IMR-90 (cell line): ENCODE measurements at regions not wholly inside any gene's neighbourhood (a gene's known extent, or its start where the extent isn't known, plus 50 kb on each side); places are given as distances from the start of the nearest gene placed in this dataset.

Experiments used
- ATAC-seq: fragments of 200-7000 bp; cut with Tn5 transposase; 2 replicates; pipeline ENCODE4 v1.9.1; 2020; ENCODE audit warnings: low read depth, mild to moderate bottlenecking, moderate library complexity
- BruUV-seq: library from RNA; stranded (reverse); fragments of 400-500 nt; replicated peaks from 2 replicates; lab custom pipeline; 2021; lab: Mats Ljungman, UMichigan
- CTCF ChIA-PET: fragments of 300-600 bp; formaldehyde crosslinking; extraction: SDS; loops from one replicate; lab custom pipeline; 2021; ENCODE audit warnings: antibody characterized with exemption; lab: Yijun Ruan, JAX
- POLR2A ChIA-PET: fragments of 300-600 bp; sonication (Branson Sonifier 250); formaldehyde crosslinking; loops from one replicate; lab custom pipeline; 2022; ENCODE audit warnings: antibody characterized with exemption; ENCODE audit not compliant: unreplicated experiment; lab: Charles Lee
- DNase-seq: peaks from one replicate; pipeline ENCODE4 v3.0.0; 2013
- H2AFZ ChIP-seq: replicated peaks from 2 replicates; pipeline ENCODE3; 2013; ENCODE audit warnings: low read length, mild to moderate bottlenecking; ENCODE audit not compliant: poor library complexity
- H2AK5ac ChIP-seq: 2 replicates; pipeline ENCODE4 v1.6.1; 2013; ENCODE audit warnings: low read depth, low read length, inconsistent platforms
- H2AK9ac ChIP-seq: replicated peaks from 2 replicates; pipeline ENCODE3; 2013; ENCODE audit warnings: mild to moderate bottlenecking, low read depth, low read length, moderate library complexity; ENCODE audit not compliant: poor library complexity
- H2BK120ac ChIP-seq: 2 replicates; pipeline ENCODE4 v1.6.1; 2013; ENCODE audit warnings: low read depth, low read length, inconsistent platforms
- H2BK15ac ChIP-seq: 3 replicates; pipeline ENCODE4 v1.6.1; 2013; ENCODE audit warnings: low read depth, low read length, inconsistent platforms
- H2BK20ac ChIP-seq: 2 replicates; pipeline ENCODE4 v1.6.1; 2013; ENCODE audit warnings: low read depth, mild to moderate bottlenecking, inconsistent platforms, low read length, moderate library complexity
- H2BK5ac ChIP-seq: 2 replicates; pipeline ENCODE4 v1.6.1; 2013; ENCODE audit warnings: mild to moderate bottlenecking, low read depth, low read length, inconsistent platforms; ENCODE audit not compliant: poor library complexity, severe bottlenecking
- H3K14ac ChIP-seq: replicated peaks from 2 replicates; pipeline ENCODE4 v1.6.1; 2013; ENCODE audit warnings: low read depth, low read length, inconsistent platforms
- H3K18ac ChIP-seq: 2 replicates; pipeline ENCODE4 v1.6.1; 2013; ENCODE audit warnings: low read depth, low read length, control low read depth
- H3K23ac ChIP-seq: 2 replicates; pipeline ENCODE4 v1.6.1; 2013; ENCODE audit warnings: low read depth, low read length, inconsistent platforms
- H3K27ac ChIP-seq: 2 replicates; pipeline ENCODE4 v1.5.1; 2013; ENCODE audit warnings: mild to moderate bottlenecking, control low read depth, low read length; ENCODE audit not compliant: insufficient read depth
- H3K27me3 ChIP-seq: 2 replicates; pipeline ENCODE4 v1.6.1; 2013; ENCODE audit warnings: low read length; ENCODE audit not compliant: control insufficient read depth, insufficient read depth
- H3K36me3 ChIP-seq: 2 replicates; pipeline ENCODE4 v1.6.1; 2013; ENCODE audit warnings: low read length, mixed read lengths; ENCODE audit not compliant: control insufficient read depth, insufficient read depth
- H3K4ac ChIP-seq: 2 replicates; pipeline ENCODE4 v1.6.1; 2013; ENCODE audit warnings: low read depth, low read length, inconsistent platforms
- H3K4me1 ChIP-seq: 2 replicates; pipeline ENCODE4 v1.6.1; 2013; ENCODE audit warnings: low read length, mixed read lengths; ENCODE audit not compliant: control insufficient read depth, insufficient read depth
- H3K4me2 ChIP-seq: 2 replicates; pipeline ENCODE4 v1.6.1; 2013; ENCODE audit warnings: low read depth, mild to moderate bottlenecking, control low read depth, low read length, moderate library complexity
- H3K4me3 ChIP-seq: 2 replicates; pipeline ENCODE4 v1.5.1; 2013; ENCODE audit warnings: low read depth, mild to moderate bottlenecking, control low read depth, low read length, moderate library complexity; ENCODE audit not compliant: insufficient read depth
- H3K56ac ChIP-seq: 2 replicates; pipeline ENCODE4 v1.6.1; 2013; ENCODE audit warnings: low read length, inconsistent platforms; ENCODE audit not compliant: insufficient read depth; ENCODE audit errors: extremely low read depth
- H3K79me1 ChIP-seq, 2 experiments: 2 replicates each; pipeline ENCODE4 v1.6.1; 2013; ENCODE audit warnings: low read length in 2 of 2, inconsistent platforms in 1 of 2, low read depth in 1 of 2
- H3K9ac ChIP-seq: 2 replicates; pipeline ENCODE4 v1.6.1; 2013; ENCODE audit warnings: low read depth, low read length, control low read depth
- H3K9me1 ChIP-seq: 2 replicates; pipeline ENCODE4 v1.6.1; 2013; ENCODE audit warnings: low read length, inconsistent platforms; ENCODE audit not compliant: insufficient read depth
- H3K9me3 ChIP-seq: 2 replicates; pipeline ENCODE4 v1.6.1; 2013; ENCODE audit warnings: low read length; ENCODE audit not compliant: control insufficient read depth, insufficient read depth
- H4K20me1 ChIP-seq: 2 replicates; pipeline ENCODE4 v1.6.1; 2013; ENCODE audit warnings: low read length, inconsistent platforms; ENCODE audit not compliant: insufficient read depth
- H4K5ac ChIP-seq: 2 replicates; pipeline ENCODE4 v1.6.1; 2013; ENCODE audit warnings: mild to moderate bottlenecking, low read depth, low read length, control low read depth
- H4K8ac ChIP-seq, 2 experiments: 2 replicates each; pipeline ENCODE4 v1.6.1; 2013; ENCODE audit warnings: low read depth in 2 of 2, low read length in 2 of 2, control low read depth in 1 of 2, inconsistent platforms in 1 of 2
- H4K91ac ChIP-seq: 2 replicates; pipeline ENCODE4 v1.6.1; 2013; ENCODE audit warnings: low read depth, low read length, inconsistent platforms; ENCODE audit not compliant: insufficient read depth
- BHLHE40 ChIP-seq: fragments of 150-350 bp; IDR thresholded peaks from 2 replicates; pipeline ENCODE4 v1.6.1; 2016; ENCODE audit warnings: mild to moderate bottlenecking, low read depth, low read length
- CEBPB ChIP-seq: IDR thresholded peaks from 2 replicates; pipeline ENCODE4 v1.6.1; 2012; ENCODE audit warnings: low read depth, low read length, improper control_type of control experiment
- CHD1 ChIP-seq: IDR thresholded peaks from 2 replicates; pipeline ENCODE4 v1.6.1; 2012; ENCODE audit warnings: low read depth, low read length, improper control_type of control experiment
- CTCF ChIP-seq: conservative IDR thresholded peaks from 2 replicates; pipeline ENCODE4 v1.5.1; 2012; ENCODE audit warnings: mild to moderate bottlenecking, low read depth, low read length, improper control_type of control experiment
- FOS ChIP-seq: fragments of 150-350 bp; IDR thresholded peaks from 2 replicates; pipeline ENCODE4 v1.6.1; 2016; ENCODE audit warnings: low read depth, low read length
- MAFK ChIP-seq: IDR thresholded peaks from 2 replicates; pipeline ENCODE4 v1.6.1; 2012; ENCODE audit warnings: low read depth, low read length, improper control_type of control experiment
- MAZ ChIP-seq: IDR thresholded peaks from 2 replicates; pipeline ENCODE4 v1.6.1; 2012; ENCODE audit warnings: low read depth, mild to moderate bottlenecking, low read length, improper control_type of control experiment, moderate library complexity, borderline replicate concordance
- MXI1 ChIP-seq: IDR thresholded peaks from 2 replicates; pipeline ENCODE4 v1.6.1; 2012; ENCODE audit warnings: low read depth, mild to moderate bottlenecking, low read length, moderate library complexity, borderline replicate concordance
- NFE2L2 ChIP-seq: fragments of 150-350 bp; IDR thresholded peaks from 2 replicates; pipeline ENCODE4 v1.6.1; 2016; ENCODE audit warnings: low read depth, mild to moderate bottlenecking, low read length
- POLR2A ChIP-seq: IDR thresholded peaks from 2 replicates; pipeline ENCODE4 v1.6.1; 2012; ENCODE audit warnings: mild to moderate bottlenecking, low read depth, low read length
- RAD21 ChIP-seq: IDR thresholded peaks from 2 replicates; pipeline ENCODE4 v1.6.1; 2012; ENCODE audit warnings: low read length, improper control_type of control experiment
- RCOR1 ChIP-seq: IDR thresholded peaks from 2 replicates; pipeline ENCODE4 v1.6.1; 2012; ENCODE audit warnings: mild to moderate bottlenecking, low read length, improper control_type of control experiment; ENCODE audit not compliant: insufficient replicate concordance
- RFX5 ChIP-seq: IDR thresholded peaks from 2 replicates; pipeline ENCODE4 v1.8.0; 2012; ENCODE audit warnings: low read depth, mild to moderate bottlenecking, low read length, moderate library complexity
- SMC3 ChIP-seq: fragments of 150-350 bp; IDR thresholded peaks from 2 replicates; pipeline ENCODE4 v1.6.1; 2016; ENCODE audit warnings: low read depth, mild to moderate bottlenecking, antibody characterized with exemption, low read length, moderate library complexity
- WGBS, 2 experiments: methylation state at CpG; one replicate each; pipeline versions ENCODE4 v1.1.5 to v1.1.7; 2013; ENCODE audit warnings: missing lambda C conversion rate in 2 of 2; ENCODE audit not compliant: insufficient read length in 1 of 2; ENCODE audit errors: extremely low coverage in 2 of 2; 5-methylcytosine and 5-hydroxymethylcytosine counted together
- dilution Hi-C: fragments of 300-500 bp; cut with HindIII; formaldehyde crosslinking; loops from one replicate; pipeline ENCODE4 v1.14.3; 2018; ENCODE audit warnings: low sequenced_read_pairs; ENCODE audit not compliant: unreplicated experiment
- in situ Hi-C: fragments of 300-500 bp; cut with MboI; formaldehyde crosslinking; loops from 3 replicates; pipeline ENCODE4 v1.14.3; 2019; ENCODE audit warnings: low sequenced_read_pairs, inconsistent platforms, mixed read lengths
- intact Hi-C: fragments of 100-400 bp; cut with micrococcal nuclease; formaldehyde crosslinking; loops from 2 replicates; pipeline ENCODE4 v1.10.0; 2022

GRCh38 chr2:168392024-168392423, 64.0 kb upstream of the CERS6 start:
- Histone ChIP-seq H4K20me1 (no peaks in the 10 kb centered on the region), H3K4me1 (no peaks in the 10 kb centered on the region), H2BK20ac (no peak overlapping the region), H2AFZ (no peak overlapping the region), H4K91ac (no peak overlapping the region), H4K8ac (no peak overlapping the region), H3K4ac (no peak overlapping the region), H3K9ac (no peak overlapping the region), H3K14ac (no peak overlapping the region), H3K79me1 (no peaks in the 10 kb centered on the region), H3K27me3 (no peaks in the 10 kb centered on the region), H2AK5ac (no peak overlapping the region), H4K5ac (no peak overlapping the region), H3K27ac (no peak overlapping the region), H3K18ac (no peak overlapping the region), H3K36me3 (no peaks in the 10 kb centered on the region), H2BK120ac (no peak overlapping the region), H2AK9ac (no peak overlapping the region), H3K9me3 (no peaks in the 10 kb centered on the region), H2BK15ac (no peak overlapping the region), H3K23ac (no peak overlapping the region), H3K56ac (no peak overlapping the region), H3K4me2 (no peak overlapping the region), H3K9me1 (no peaks in the 10 kb centered on the region), H3K4me3 (no peak overlapping the region), H2BK5ac (no peak overlapping the region)
- in situ Hi-C loops (no loop called here), intact Hi-C loops (no loop called here), dilution Hi-C loops (no loop called here)
- ChIA-PET POLR2A (no interaction called here), CTCF (no interaction called here)
- no TSS peak for BruUV-seq
- no peak for DNase-seq
- TF ChIP-seq CTCF, result no peak
- no peak for TF ChIP-seq MAFK
- TF ChIP-seq CEBPB, result no peak
- TF ChIP-seq NFE2L2, result no peak
- no peak for TF ChIP-seq RFX5
- no peak for TF ChIP-seq MAZ
- no peak for TF ChIP-seq POLR2A
- TF ChIP-seq MXI1, result no peak
- TF ChIP-seq RCOR1, result no peak
- TF ChIP-seq FOS, result no peak
- no peak for TF ChIP-seq CHD1
- TF ChIP-seq SMC3, result no peak
- no peak for TF ChIP-seq BHLHE40
- TF ChIP-seq RAD21, result no peak
- WGBS, 2 experiments, result 40% methylated on average over 1 of the region's 2 CpGs; no CpG with 5 or more reads in 1 of the 2 experiments
- no peak for ATAC-seq
